Neuronal stem cell (in vitro differentiated cells): ENCODE measurements at regions not wholly inside any gene's neighbourhood (a gene's known extent, or its start where the extent isn't known, plus 50 kb on each side); places are given as distances from the start of the nearest gene placed in this dataset.

ENCODE experiments used
- DNase-seq: peaks from one replicate; pipeline ENCODE4 v3.0.0-alpha.2; 2013; ENCODE audit warnings: low spot score
- H2AFZ ChIP-seq: one replicate; pipeline ENCODE4 v1.6.1; 2013; ENCODE audit warnings: mild to moderate bottlenecking, low read length, inconsistent platforms
- H2AK5ac ChIP-seq: 2 replicates; pipeline ENCODE4 v1.6.1; 2013; ENCODE audit warnings: low read depth, mild to moderate bottlenecking, inconsistent platforms, low read length, moderate library complexity, mixed read lengths
- H2BK120ac ChIP-seq: 2 replicates; pipeline ENCODE4 v1.6.1; 2013; ENCODE audit warnings: low read depth, mild to moderate bottlenecking, inconsistent platforms, low read length, moderate library complexity, mixed read lengths
- H2BK12ac ChIP-seq: one replicate; pipeline ENCODE4 v1.6.1; 2013; ENCODE audit warnings: low read length, inconsistent platforms
- H2BK15ac ChIP-seq: 2 replicates; pipeline ENCODE4 v1.6.1; 2013; ENCODE audit warnings: mild to moderate bottlenecking, low read length, inconsistent platforms, mixed read lengths
- H2BK5ac ChIP-seq: one replicate; pipeline ENCODE4 v1.6.1; 2013; ENCODE audit warnings: inconsistent platforms, mild to moderate bottlenecking, low read length, moderate library complexity
- H3K14ac ChIP-seq: one replicate; pipeline ENCODE4 v1.6.1; 2013; ENCODE audit warnings: low read length, inconsistent platforms
- H3K18ac ChIP-seq: 2 replicates; pipeline ENCODE4 v1.6.1; 2013; ENCODE audit warnings: low read length, inconsistent platforms
- H3K23ac ChIP-seq: 2 replicates; pipeline ENCODE4 v1.6.1; 2013; ENCODE audit warnings: low read depth, mild to moderate bottlenecking, mixed read lengths, low read length, inconsistent platforms; ENCODE audit not compliant: poor library complexity
- H3K27ac ChIP-seq: replicated peaks from 3 replicates; pipeline ENCODE4 v1.5.1; 2013; ENCODE audit warnings: low read length, inconsistent platforms
- H3K27me3 ChIP-seq, 3 experiments: 2 replicates each; pipeline ENCODE4 v1.6.1; 2013; ENCODE audit warnings: low read length in 3 of 3, mild to moderate bottlenecking in 2 of 3, inconsistent platforms in 1 of 3, low read depth in 1 of 3, mixed read lengths in 1 of 3, moderate library complexity in 1 of 3; ENCODE audit not compliant: control insufficient read depth in 3 of 3, insufficient read depth in 3 of 3
- H3K36me3 ChIP-seq, 2 donors: replicated peaks in 1 of 2; 2 replicates each; pipeline ENCODE4 v1.6.1; 2013; ENCODE audit warnings: low read length in 2 of 2; ENCODE audit not compliant: control insufficient read depth in 2 of 2, insufficient read depth in 2 of 2
- H3K4ac ChIP-seq: 2 replicates; pipeline ENCODE4 v1.6.1; 2013; ENCODE audit warnings: inconsistent platforms, mild to moderate bottlenecking, low read length, moderate library complexity
- H3K4me1 ChIP-seq, 2 donors: 1 replicate in 1 of 2; 2 replicates in 1 of 2; pipeline ENCODE4 v1.6.1; 2013; ENCODE audit warnings: low read length in 2 of 2, low read depth in 1 of 2; ENCODE audit not compliant: control insufficient read depth in 2 of 2, insufficient read depth in 1 of 2
- H3K4me2 ChIP-seq: one replicate; pipeline ENCODE4 v1.6.1; 2013; ENCODE audit warnings: mild to moderate bottlenecking, low read length, inconsistent platforms; ENCODE audit not compliant: insufficient read depth, poor library complexity, severe bottlenecking
- H3K4me3 ChIP-seq, 2 donors: 2 replicates each; pipeline ENCODE4 v1.5.1; 2013; ENCODE audit warnings: low read length in 2 of 2, mild to moderate bottlenecking in 2 of 2, inconsistent platforms in 1 of 2, moderate library complexity in 1 of 2
- H3K79me1 ChIP-seq: one replicate; pipeline ENCODE4 v1.6.1; 2013; ENCODE audit warnings: low read depth, mild to moderate bottlenecking, inconsistent platforms, low read length, moderate library complexity
- H3K9ac ChIP-seq: one replicate; pipeline ENCODE4 v1.6.1; 2013; ENCODE audit warnings: mild to moderate bottlenecking, low read depth, low read length, inconsistent platforms; ENCODE audit not compliant: poor library complexity
- H3K9me3 ChIP-seq, 2 donors: replicated peaks in 1 of 2; 2 replicates each; pipeline versions ENCODE3 to v1.6.1; 2013; ENCODE audit warnings: low read length in 2 of 2, mild to moderate bottlenecking in 2 of 2, inconsistent platforms in 1 of 2, low read depth in 1 of 2, mixed read lengths in 1 of 2, moderate library complexity in 1 of 2; ENCODE audit not compliant: control insufficient read depth in 2 of 2, insufficient read depth in 1 of 2
- H4K8ac ChIP-seq: one replicate; pipeline ENCODE4 v1.6.1; 2013; ENCODE audit warnings: low read depth, mild to moderate bottlenecking, inconsistent platforms, low read length, moderate library complexity
- H4K91ac ChIP-seq: one replicate; pipeline ENCODE4 v1.6.1; 2013; ENCODE audit warnings: low read length, low read depth, mild to moderate bottlenecking, inconsistent platforms; ENCODE audit not compliant: poor library complexity
- WGBS, 2 donors: extraction: QIAGEN DNeasy Blood & Tissue Kit; methylation state at CpG; one replicate each; pipeline ENCODE4 v1.1.7; 2013; ENCODE audit warnings: missing lambda C conversion rate in 2 of 2, mixed read lengths in 1 of 2; ENCODE audit not compliant: insufficient read length in 2 of 2, insufficient replicate concordance in 1 of 2; ENCODE audit errors: extremely low coverage in 2 of 2; 5-methylcytosine and 5-hydroxymethylcytosine counted together

DNA sequence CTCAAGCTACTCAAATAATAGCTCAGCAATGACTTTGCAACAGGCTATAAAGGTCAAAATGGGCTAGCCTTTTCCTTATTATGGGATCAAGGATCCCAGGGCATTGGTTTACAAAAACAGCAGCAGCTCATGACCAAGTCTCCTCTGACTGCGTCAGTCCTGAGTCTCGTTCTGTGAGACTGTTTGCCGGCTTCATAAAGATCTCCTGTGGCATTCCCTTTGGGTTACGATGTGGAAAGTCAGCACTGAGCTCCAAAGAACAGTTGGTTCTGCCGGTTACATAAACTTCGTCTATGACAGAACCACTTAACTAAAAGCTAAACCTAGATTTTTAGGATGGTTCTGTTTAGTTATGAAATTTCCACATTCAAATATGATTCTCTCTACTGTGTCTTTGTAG is 674.9 kb downstream of the ZEB2 start:
- H3K4me1 ChIP-seq, result no peaks in the 10 kb centered on the region
- DNase-seq, result no peak
- WGBS, 2 donors, result no CpG with 5 or more reads among the region's 6 CpGs
- H3K36me3 ChIP-seq, result no peaks in the 10 kb centered on the region
- no peak overlapping the region for H3K27ac ChIP-seq
- no peak overlapping the region for H2AK5ac ChIP-seq
- H3K27me3 ChIP-seq, result no peaks in the 10 kb centered on the region
- H2BK120ac ChIP-seq, result no peak overlapping the region
- H3K4me3 ChIP-seq, result no peak overlapping the region
- H3K4ac ChIP-seq, result no peak overlapping the region
- H4K8ac ChIP-seq, result no peak overlapping the region
- H3K14ac ChIP-seq, result no peak overlapping the region
- no peak overlapping the region for H3K23ac ChIP-seq
- H2AFZ ChIP-seq, result no peak overlapping the region
- no peak overlapping the region for H2BK5ac ChIP-seq
- no peak overlapping the region for H3K9ac ChIP-seq
- peaks cover 2 to 7% of the 10 kb centered on the region in 2 donors for H3K9me3 ChIP-seq
- no peak overlapping the region for H3K18ac ChIP-seq
- H4K91ac ChIP-seq, result no peak overlapping the region
- no peak overlapping the region for H3K4me2 ChIP-seq
- no peaks in the 10 kb centered on the region for H3K79me1 ChIP-seq
- H2BK12ac ChIP-seq, result no peak overlapping the region
- no peak overlapping the region for H2BK15ac ChIP-seq

DNA sequence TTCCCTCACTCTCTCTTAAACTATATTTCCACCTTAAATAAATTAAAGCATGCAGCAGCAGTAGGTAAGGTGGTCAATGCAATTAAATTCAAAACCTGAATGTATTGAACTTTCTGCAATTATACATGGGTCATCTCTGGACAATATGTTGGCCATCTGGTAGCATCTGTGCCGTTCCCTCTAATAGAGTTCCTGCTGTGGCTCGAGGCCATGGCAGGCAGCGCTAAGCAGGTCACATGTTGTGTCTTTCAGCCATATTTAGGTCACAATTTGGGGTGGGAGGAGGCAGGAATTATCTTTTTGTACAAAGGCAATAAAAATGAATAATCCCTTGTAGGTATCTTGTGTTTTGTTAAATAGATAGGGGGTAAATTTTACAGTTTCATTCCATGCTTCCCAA is 676.2 kb downstream of the ZEB2 start:
- Histone ChIP-seq H3K4me1 (no peaks in the 10 kb centered on the region), H2AK5ac (no peak overlapping the region), H3K4me2 (no peak overlapping the region), H3K27ac (no peak overlapping the region), H3K23ac (no peak overlapping the region), H3K79me1 (no peaks in the 10 kb centered on the region), H3K14ac (no peak overlapping the region), H3K36me3 (no peaks in the 10 kb centered on the region), H3K4me3 (no peak overlapping the region), H3K27me3 (no peaks in the 10 kb centered on the region), H3K9ac (no peak overlapping the region), H2BK15ac (no peak overlapping the region), H3K4ac (no peak overlapping the region), H2BK12ac (no peak overlapping the region), H3K9me3 (peaks cover 2 to 7% of the 10 kb centered on the region in 2 donors), H3K18ac (no peak overlapping the region), H2BK120ac (no peak overlapping the region), H2BK5ac (no peak overlapping the region), H2AFZ (no peak overlapping the region), H4K8ac (no peak overlapping the region), H4K91ac (no peak overlapping the region)
- no CpG with 5 or more reads among the region's 3 CpGs for WGBS, 2 donors
- DNase-seq, result no peak

DNA sequence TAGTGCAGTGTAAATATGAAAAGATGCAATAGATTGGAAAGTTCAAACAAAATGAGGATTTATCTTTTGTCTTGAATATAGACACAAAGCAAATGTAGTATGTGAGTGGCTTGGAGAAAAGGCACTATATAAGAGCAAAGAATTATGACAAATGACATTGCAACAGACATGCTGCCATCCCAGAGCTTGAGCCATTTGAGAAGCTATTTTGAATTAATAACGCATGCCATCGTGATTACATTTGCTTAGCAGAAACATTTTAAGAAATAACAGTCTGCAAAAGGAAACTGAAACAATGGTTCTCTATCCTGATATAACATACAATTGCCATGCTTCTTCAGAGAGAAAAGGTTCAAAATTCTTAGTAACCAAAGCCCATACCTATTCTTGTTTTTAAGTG is 677.1 kb downstream of the ZEB2 start:
- Histone ChIP-seq H3K18ac (no peak overlapping the region), H3K4me2 (no peak overlapping the region), H2AK5ac (no peak overlapping the region), H2BK120ac (no peak overlapping the region), H3K36me3 (no peaks in the 10 kb centered on the region), H3K27me3 (no peaks in the 10 kb centered on the region), H3K27ac (no peak overlapping the region), H2BK5ac (no peak overlapping the region), H3K4me1 (no peaks in the 10 kb centered on the region), H3K23ac (no peak overlapping the region), H3K79me1 (no peaks in the 10 kb centered on the region), H2BK12ac (no peak overlapping the region), H2AFZ (no peak overlapping the region), H4K8ac (no peak overlapping the region), H3K4me3 (no peak overlapping the region), H3K14ac (no peak overlapping the region), H3K9ac (no peak overlapping the region), H3K4ac (no peak overlapping the region), H2BK15ac (no peak overlapping the region), H3K9me3 (peaks cover 2 to 7% of the 10 kb centered on the region in 2 donors), H4K91ac (no peak overlapping the region)
- no CpG with 5 or more reads among the region's 2 CpGs for WGBS, 2 donors
- no peak for DNase-seq

DNA sequence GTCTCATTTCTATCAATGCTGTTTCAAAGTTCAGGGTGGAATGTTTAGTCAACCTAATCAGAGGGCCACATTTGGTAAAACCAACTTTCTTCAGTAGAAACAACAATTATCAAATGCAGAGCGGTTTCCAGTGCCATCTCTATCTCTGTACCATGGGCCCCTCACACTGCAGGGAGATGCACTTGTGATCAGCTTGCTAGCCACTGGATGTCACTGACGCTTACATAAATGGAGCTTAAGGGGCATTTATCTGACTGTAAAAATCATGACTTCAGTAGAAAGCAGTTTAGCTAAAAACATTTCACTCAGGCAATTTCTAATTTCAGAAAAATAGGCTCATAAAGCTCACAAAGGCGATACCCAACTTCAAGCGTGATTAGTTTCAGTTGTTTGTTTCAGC is 678.0 kb downstream of the ZEB2 start:
- H2BK120ac ChIP-seq, result no peak overlapping the region
- no peak overlapping the region for H2AFZ ChIP-seq
- H4K91ac ChIP-seq, result no peak overlapping the region
- no peaks in the 10 kb centered on the region for H3K4me1 ChIP-seq
- no CpG with 5 or more reads among the region's 4 CpGs for WGBS, 2 donors
- no peak overlapping the region for H2AK5ac ChIP-seq
- no peak overlapping the region for H3K9ac ChIP-seq
- no peak overlapping the region for H3K4me2 ChIP-seq
- no peak overlapping the region for H3K27ac ChIP-seq
- no peak overlapping the region for H2BK12ac ChIP-seq
- no peak overlapping the region for H4K8ac ChIP-seq
- H3K27me3 ChIP-seq, result no peaks in the 10 kb centered on the region
- no peak overlapping the region for H2BK5ac ChIP-seq
- no peak overlapping the region for H3K4me3 ChIP-seq
- no peak overlapping the region for H3K14ac ChIP-seq
- no peak for DNase-seq
- no peak overlapping the region for H3K4ac ChIP-seq
- H3K23ac ChIP-seq, result no peak overlapping the region
- H3K18ac ChIP-seq, result no peak overlapping the region
- peaks cover 2 to 7% of the 10 kb centered on the region in 2 donors for H3K9me3 ChIP-seq
- no peaks in the 10 kb centered on the region for H3K79me1 ChIP-seq
- no peak overlapping the region for H2BK15ac ChIP-seq
- no peaks in the 10 kb centered on the region for H3K36me3 ChIP-seq
